ENCODE measurements at regions not wholly inside any gene's neighbourhood (a gene's known extent, or its start where the extent isn't known, plus 50 kb on each side); places are given as distances from the start of the nearest gene placed in this dataset.

DNA sequence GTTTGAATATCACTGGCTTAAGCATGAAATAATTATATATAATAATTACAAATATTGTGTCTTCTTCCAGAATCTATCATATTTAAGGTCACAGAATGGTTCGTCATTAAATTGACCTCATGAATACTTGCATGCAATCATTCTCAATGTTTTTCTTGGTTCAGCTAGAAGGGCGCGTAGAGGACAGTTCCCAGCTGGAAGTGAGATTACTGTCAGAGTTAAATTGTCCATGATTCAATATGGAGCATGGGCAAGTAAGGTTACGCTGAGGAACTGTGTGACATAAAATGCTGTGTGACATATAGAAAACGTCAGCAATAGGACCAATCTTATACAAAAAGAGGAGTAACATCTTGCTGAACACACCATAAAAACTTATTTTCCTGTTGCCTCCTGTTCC lies 2423.5 kb upstream of the RAG2 start:
- Histone ChIP-seq H3K4me3 (ENCODE audit: low read depth, low read length) (no peak overlapping the region), H3K27ac (ENCODE audit: low read depth, low read length) (no peak overlapping the region), H3K27me3 (ENCODE audit: control insufficient read depth, insufficient read depth, low read length) (no peaks in the 10 kb centered on the region), H3K9me3 (ENCODE audit: control insufficient read depth, insufficient read depth, low read length) (no peaks in the 10 kb centered on the region; the same call in 1 of the 2 replicates)
- POLR2A ChIA-PET: no interaction called here
- CTCF ChIA-PET: no interaction called here
- DNase-seq (ENCODE audit: low read depth, low spot score): no peak
- no peak for TF ChIP-seq CTCF (IDR thresholded peaks at IDR 0.05; ENCODE audit: low read depth, low read length)

DNA sequence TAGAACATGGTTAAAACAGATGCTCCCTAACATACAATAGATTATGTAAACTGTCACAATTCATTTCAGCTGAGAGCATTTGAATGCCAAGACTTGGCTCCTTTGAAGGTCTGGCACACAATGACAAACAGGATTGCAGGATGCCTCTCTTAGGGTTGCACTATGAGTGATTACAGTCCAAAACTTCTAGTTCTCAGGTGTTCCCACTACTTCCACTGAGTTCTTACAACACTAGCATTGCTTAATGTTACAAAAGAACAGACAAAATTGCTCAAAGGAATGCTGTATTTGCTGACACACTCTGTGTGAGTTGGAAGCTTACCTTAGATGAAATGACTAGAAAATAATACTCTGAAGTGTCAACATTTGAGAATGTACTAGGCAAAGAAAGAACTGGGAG lies 2413.8 kb upstream of the RAG2 start:
- no peak for DNase-seq (ENCODE audit: low read depth, low spot score)
- Histone ChIP-seq H3K9me3 (ENCODE audit: control insufficient read depth, insufficient read depth, low read length) (peaks cover 9% of the 10 kb centered on the region), H3K27me3 (ENCODE audit: control insufficient read depth, insufficient read depth, low read length) (no peaks in the 10 kb centered on the region), H3K4me3 (ENCODE audit: low read depth, low read length) (no peak overlapping the region), H3K27ac (ENCODE audit: low read depth, low read length) (no peak overlapping the region)
- CTCF ChIA-PET: no interaction called here
- no peak for TF ChIP-seq CTCF (IDR thresholded peaks at IDR 0.05; ENCODE audit: low read depth, low read length)
- POLR2A ChIA-PET: no interaction called here

- ChIA-PET POLR2A (no interaction called here), CTCF (no interaction called here)
- TF ChIP-seq CTCF (IDR thresholded peaks at IDR 0.05; ENCODE audit: low read depth, low read length): no peak
- Histone ChIP-seq H3K27ac (ENCODE audit: low read depth, low read length) (no peak overlapping the region), H3K4me3 (ENCODE audit: low read depth, low read length) (no peak overlapping the region), H3K27me3 (ENCODE audit: control insufficient read depth, insufficient read depth, low read length) (no peaks in the 10 kb centered on the region), H3K9me3 (ENCODE audit: control insufficient read depth, insufficient read depth, low read length) (peaks cover 15% of the 10 kb centered on the region)
- no peak for DNase-seq (ENCODE audit: low read depth, low spot score)
Measured at GRCh38 chr11:38990841-38991240, 2392.8 kb upstream of the RAG2 start.

- H3K27ac ChIP-seq (ENCODE audit: low read depth, low read length): no peak overlapping the region
- no peaks in the 10 kb centered on the region for H3K27me3 ChIP-seq (ENCODE audit: control insufficient read depth, insufficient read depth, low read length)
- no peak overlapping the region for H3K4me3 ChIP-seq (ENCODE audit: low read depth, low read length)
- CTCF ChIA-PET: no interaction called here
- no peak for DNase-seq (ENCODE audit: low read depth, low spot score)
- TF ChIP-seq CTCF (IDR thresholded peaks at IDR 0.05; ENCODE audit: low read depth, low read length): no peak
- peaks cover 16% of the 10 kb centered on the region for H3K9me3 ChIP-seq (ENCODE audit: control insufficient read depth, insufficient read depth, low read length)
- POLR2A ChIA-PET: no interaction called here
Measured at GRCh38 chr11:38990139-38990538, 2392.1 kb upstream of the RAG2 start.

GRCh38 chr11:38988908-38989307 lies 2390.9 kb upstream of the RAG2 start:
- no peak for TF ChIP-seq CTCF (IDR thresholded peaks at IDR 0.05; ENCODE audit: low read depth, low read length)
- CTCF ChIA-PET: no interaction called here

More at GRCh38 chr11:38988908-38989307, 2390.9 kb upstream of the RAG2 start:
- Histone ChIP-seq H3K9me3 (ENCODE audit: control insufficient read depth, insufficient read depth, low read length) (peaks cover 16% of the 10 kb centered on the region), H3K4me3 (ENCODE audit: low read depth, low read length) (no peak overlapping the region), H3K27ac (ENCODE audit: low read depth, low read length) (no peak overlapping the region), H3K27me3 (ENCODE audit: control insufficient read depth, insufficient read depth, low read length) (no peaks in the 10 kb centered on the region)
- POLR2A ChIA-PET: no interaction called here
- DNase-seq (ENCODE audit: low read depth, low spot score): no peak
